Right kidney (tissue), 1 donor: ENCODE measurements at regions not wholly inside any gene's neighbourhood (a gene's known extent, or its start where the extent isn't known, plus 50 kb on each side); places are given as distances from the start of the nearest gene placed in this dataset.

Experiments
- DNase-seq: peaks from one replicate; pipeline ENCODE4 v3.0.0-alpha.2; 2016

DNA sequence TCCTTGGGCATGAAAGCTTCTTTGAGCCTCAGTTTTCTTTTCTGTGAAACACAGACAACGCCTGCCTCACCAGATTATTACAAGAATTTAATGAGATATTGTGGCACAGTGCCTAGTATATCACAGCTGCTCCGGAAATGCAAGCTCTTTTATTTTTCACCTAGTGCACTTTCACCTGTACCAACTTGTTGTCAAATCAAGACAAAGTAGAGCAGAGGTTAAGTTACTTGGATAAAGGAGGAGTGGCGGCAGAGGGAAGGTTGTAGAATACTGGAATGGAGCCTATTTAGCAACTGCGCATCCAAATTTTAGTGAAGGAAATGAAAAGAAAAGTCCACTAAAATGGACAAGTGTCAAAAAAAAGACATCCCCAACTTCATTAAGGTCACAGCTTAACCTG is 54.9 kb upstream of the RHOBTB1 start:
- no peak for DNase-seq

DNA sequence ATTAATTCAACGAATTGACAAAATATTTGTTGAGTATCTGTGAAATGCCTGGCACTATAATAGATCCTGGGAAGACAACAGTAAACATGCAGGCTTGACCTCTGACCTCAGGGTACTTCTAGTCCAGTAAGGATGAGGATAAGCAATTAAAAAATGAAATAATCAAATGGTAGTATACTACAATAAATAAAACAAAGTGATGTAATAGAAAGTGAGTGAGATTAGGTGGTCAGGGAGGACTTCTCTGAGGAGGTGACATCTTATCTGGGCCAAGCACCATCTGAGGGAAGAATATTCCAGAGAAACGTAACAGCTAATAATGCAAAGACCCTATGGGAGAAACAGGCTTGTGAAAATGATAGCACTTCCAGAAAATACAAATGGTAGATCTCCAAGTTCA is 50.1 kb upstream of the RHOBTB1 start:
- DNase-seq = no peak
